ENCODE measurements at regions not wholly inside any gene's neighbourhood (a gene's known extent, or its start where the extent isn't known, plus 50 kb on each side); places are given as distances from the start of the nearest gene placed in this dataset.

DNA sequence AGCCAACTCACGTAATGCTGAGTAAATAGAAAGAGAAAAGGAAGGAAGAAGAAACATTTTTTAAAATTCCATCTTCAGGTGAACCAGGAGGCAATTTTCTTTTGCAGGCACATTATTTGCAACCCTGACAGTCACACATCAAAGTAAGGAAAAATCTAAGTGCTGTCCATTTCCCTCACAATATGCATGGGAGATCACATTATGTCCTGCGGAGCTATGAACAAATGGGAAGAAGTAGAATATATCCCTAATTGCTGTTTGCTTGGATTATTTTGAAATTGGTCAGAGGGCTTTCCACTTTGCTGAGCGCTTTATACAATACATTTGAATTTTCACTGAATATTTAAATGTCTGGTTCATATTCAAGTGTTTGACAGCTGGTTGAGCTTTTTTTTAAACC, 133.8 kb upstream of the API5 start:
- TF ChIP-seq EZH2 (optimal IDR thresholded peaks at IDR 0.05; ENCODE audit: low read depth, low read length) = no peak
- TF ChIP-seq, protein P1, sequence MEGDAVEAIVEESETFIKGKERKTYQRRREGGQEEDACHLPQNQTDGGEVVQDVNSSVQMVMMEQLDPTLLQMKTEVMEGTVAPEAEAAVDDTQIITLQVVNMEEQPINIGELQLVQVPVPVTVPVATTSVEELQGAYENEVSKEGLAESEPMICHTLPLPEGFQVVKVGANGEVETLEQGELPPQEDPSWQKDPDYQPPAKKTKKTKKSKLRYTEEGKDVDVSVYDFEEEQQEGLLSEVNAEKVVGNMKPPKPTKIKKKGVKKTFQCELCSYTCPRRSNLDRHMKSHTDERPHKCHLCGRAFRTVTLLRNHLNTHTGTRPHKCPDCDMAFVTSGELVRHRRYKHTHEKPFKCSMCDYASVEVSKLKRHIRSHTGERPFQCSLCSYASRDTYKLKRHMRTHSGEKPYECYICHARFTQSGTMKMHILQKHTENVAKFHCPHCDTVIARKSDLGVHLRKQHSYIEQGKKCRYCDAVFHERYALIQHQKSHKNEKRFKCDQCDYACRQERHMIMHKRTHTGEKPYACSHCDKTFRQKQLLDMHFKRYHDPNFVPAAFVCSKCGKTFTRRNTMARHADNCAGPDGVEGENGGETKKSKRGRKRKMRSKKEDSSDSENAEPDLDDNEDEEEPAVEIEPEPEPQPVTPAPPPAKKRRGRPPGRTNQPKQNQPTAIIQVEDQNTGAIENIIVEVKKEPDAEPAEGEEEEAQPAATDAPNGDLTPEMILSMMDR (IDR thresholded peaks at IDR 0.05; ENCODE audit: low read length) = no peak

Measured in MM.1S (cell line).